H9 (cell line): ENCODE measurements at regions not wholly inside any gene's neighbourhood (a gene's known extent, or its start where the extent isn't known, plus 50 kb on each side); places are given as distances from the start of the nearest gene placed in this dataset.

Source experiments
- DNase-seq: peaks from one replicate; pipeline ENCODE4 v3.0.0-alpha.2; 2017
- H2AFZ ChIP-seq: one replicate; pipeline ENCODE4 v1.6.1; 2013; ENCODE audit warnings: mild to moderate bottlenecking, low read length, control low read depth, moderate library complexity
- H2AK5ac ChIP-seq: 2 replicates; pipeline ENCODE4 v1.6.1; 2013; ENCODE audit warnings: low read length, control low read depth, mixed read lengths; ENCODE audit not compliant: insufficient read length
- H2BK120ac ChIP-seq: one replicate; pipeline ENCODE4 v1.6.1; 2013; ENCODE audit warnings: low read depth, mild to moderate bottlenecking, low read length, control low read depth, inconsistent platforms; ENCODE audit not compliant: poor library complexity, severe bottlenecking
- H2BK12ac ChIP-seq: 2 replicates; pipeline ENCODE4 v1.6.1; 2013; ENCODE audit warnings: low read length, control low read depth, mixed read lengths, low read depth; ENCODE audit not compliant: insufficient read length
- H2BK15ac ChIP-seq: 2 replicates; pipeline ENCODE4 v1.6.1; 2013; ENCODE audit warnings: low read depth, low read length, control low read depth
- H2BK20ac ChIP-seq: one replicate; pipeline ENCODE4 v1.6.1; 2013; ENCODE audit warnings: low read depth, mild to moderate bottlenecking, low read length, control low read depth, inconsistent platforms; ENCODE audit not compliant: poor library complexity, severe bottlenecking
- H2BK5ac ChIP-seq: 2 replicates; pipeline ENCODE4 v1.6.1; 2013; ENCODE audit warnings: low read length, control low read depth, mixed read lengths; ENCODE audit not compliant: insufficient read length
- H3K14ac ChIP-seq: 2 replicates; pipeline ENCODE4 v1.6.1; 2013; ENCODE audit warnings: low read length, control low read depth; ENCODE audit not compliant: insufficient read depth
- H3K18ac ChIP-seq: 2 replicates; pipeline ENCODE4 v1.6.1; 2013; ENCODE audit warnings: low read depth, mild to moderate bottlenecking, mixed read lengths, low read length, control low read depth; ENCODE audit not compliant: insufficient read length
- H3K23ac ChIP-seq: 2 replicates; pipeline ENCODE4 v1.6.1; 2013; ENCODE audit warnings: low read length, control low read depth, mixed read lengths, low read depth; ENCODE audit not compliant: insufficient read length
- H3K23me2 ChIP-seq: 2 replicates; pipeline ENCODE4 v1.6.1; 2013; ENCODE audit warnings: low read depth, mild to moderate bottlenecking, mixed read lengths, low read length, control low read depth; ENCODE audit not compliant: insufficient read length, poor library complexity, severe bottlenecking
- H3K27ac ChIP-seq: 2 replicates; pipeline ENCODE4 v1.5.1; 2013; ENCODE audit warnings: low read length, control low read depth, mixed read lengths, low read depth; ENCODE audit not compliant: insufficient read length
- H3K27me3 ChIP-seq: 2 replicates; pipeline ENCODE4 v1.6.1; 2013; ENCODE audit warnings: low read length, control low read depth, inconsistent platforms; ENCODE audit not compliant: insufficient read depth
- H3K4ac ChIP-seq: 2 replicates; pipeline ENCODE4 v1.6.1; 2013; ENCODE audit warnings: low read depth, mild to moderate bottlenecking, control low read depth, inconsistent platforms, low read length, moderate library complexity
- H3K4me1 ChIP-seq: 2 replicates; pipeline ENCODE4 v1.6.1; 2013; ENCODE audit warnings: low read length, control low read depth, inconsistent platforms; ENCODE audit not compliant: insufficient read depth
- H3K4me2 ChIP-seq: 2 replicates; pipeline ENCODE4 v1.6.1; 2013; ENCODE audit warnings: low read length, control low read depth, mixed read lengths; ENCODE audit not compliant: insufficient read length, insufficient read depth
- H3K56ac ChIP-seq: 2 replicates; pipeline ENCODE4 v1.6.1; 2013; ENCODE audit warnings: low read depth, mild to moderate bottlenecking, mixed read lengths, low read length, control low read depth; ENCODE audit not compliant: insufficient read length
- H3K79me1 ChIP-seq: 2 replicates; pipeline ENCODE4 v1.6.1; 2013; ENCODE audit warnings: low read depth, mild to moderate bottlenecking, moderate library complexity, low read length, control low read depth, inconsistent platforms; ENCODE audit not compliant: insufficient read depth, poor library complexity, severe bottlenecking
- H3K79me2 ChIP-seq: 2 replicates; pipeline ENCODE4 v1.6.1; 2013; ENCODE audit warnings: low read length, control low read depth, inconsistent platforms; ENCODE audit not compliant: insufficient read depth
- H3K9ac ChIP-seq: 2 replicates; pipeline ENCODE4 v1.6.1; 2013; ENCODE audit warnings: low read length, control low read depth, mixed read lengths; ENCODE audit not compliant: insufficient read length; ENCODE audit errors: extremely low read depth
- H3K9me3 ChIP-seq: one replicate; pipeline ENCODE4 v1.6.1; 2013; ENCODE audit warnings: low read depth, low read length, inconsistent platforms; ENCODE audit not compliant: control insufficient read depth
- H3T11ph ChIP-seq: one replicate; pipeline ENCODE4 v1.6.1; 2013; ENCODE audit warnings: mild to moderate bottlenecking, low read length, control low read depth, inconsistent platforms
- H4K20me1 ChIP-seq: one replicate; pipeline ENCODE4 v1.6.1; 2013; ENCODE audit not compliant: control insufficient read depth, insufficient read length, insufficient read depth
- H4K5ac ChIP-seq: 2 replicates; pipeline ENCODE4 v1.6.1; 2013; ENCODE audit warnings: low read depth, mild to moderate bottlenecking, mixed read lengths, low read length, control low read depth; ENCODE audit not compliant: insufficient read length
- H4K8ac ChIP-seq: replicated peaks from 2 replicates; pipeline ENCODE4 v1.6.1; 2013; ENCODE audit warnings: low read length, control low read depth, mixed read lengths, low read depth; ENCODE audit not compliant: insufficient read length
- H4K91ac ChIP-seq: 2 replicates; pipeline ENCODE4 v1.6.1; 2013; ENCODE audit warnings: low read depth, mild to moderate bottlenecking, moderate library complexity, mixed read lengths, low read length, control low read depth; ENCODE audit not compliant: insufficient read length
- H3K27ac Mint-ChIP-seq, 3 experiments: 2 replicates in 2 of 3; 3 replicates in 1 of 3; pipeline ENCODE4 v1.8.0; 2020 to 2021; ENCODE audit warnings: mixed read lengths in 3 of 3, mild to moderate bottlenecking in 1 of 3, moderate library complexity in 1 of 3
- H3K27me3 Mint-ChIP-seq: 2 replicates; pipeline ENCODE4 v1.8.0; 2021; ENCODE audit warnings: low read depth, mild to moderate bottlenecking, moderate library complexity, mixed read lengths
- H3K36me3 Mint-ChIP-seq, 3 experiments: 2 replicates in 2 of 3; 3 replicates in 1 of 3; pipeline ENCODE4 v1.8.0; 2020 to 2021; ENCODE audit warnings: low read depth in 3 of 3, mixed read lengths in 3 of 3; ENCODE audit not compliant: insufficient read depth in 1 of 3
- H3K4me1 Mint-ChIP-seq, 2 experiments: 2 replicates each; pipeline ENCODE4 v1.8.0; 2020; ENCODE audit warnings: mixed read lengths in 2 of 2
- H3K4me3 Mint-ChIP-seq, 2 experiments: 2 replicates in 1 of 2; 3 replicates in 1 of 2; pipeline ENCODE4 v1.8.0; 2020 to 2021; ENCODE audit warnings: mild to moderate bottlenecking in 2 of 2, mixed read lengths in 2 of 2, moderate library complexity in 1 of 2
- H3K9me3 Mint-ChIP-seq, 2 experiments: 2 replicates in 1 of 2; 3 replicates in 1 of 2; pipeline ENCODE4 v1.8.0; 2020; ENCODE audit warnings: mild to moderate bottlenecking in 2 of 2, mixed read lengths in 2 of 2, moderate library complexity in 1 of 2
- WGBS: extraction: QIAGEN DNeasy Blood & Tissue Kit; methylation state at CpG from one replicate; pipeline ENCODE4 v1.1.7; 2013; ENCODE audit warnings: missing lambda C conversion rate, low lambda C conversion rate, mixed read lengths; ENCODE audit not compliant: insufficient read length; ENCODE audit errors: extremely low coverage; 5-methylcytosine and 5-hydroxymethylcytosine counted together
- TF ChIP-seq, protein P1 (sequence below): fragments of 200-600 bp; sonication (generic); conservative IDR thresholded peaks from 3 replicates; pipeline ENCODE4 v1.8.0; 2021; ENCODE audit warnings: antibody characterized with exemption, mild to moderate bottlenecking

DNA sequence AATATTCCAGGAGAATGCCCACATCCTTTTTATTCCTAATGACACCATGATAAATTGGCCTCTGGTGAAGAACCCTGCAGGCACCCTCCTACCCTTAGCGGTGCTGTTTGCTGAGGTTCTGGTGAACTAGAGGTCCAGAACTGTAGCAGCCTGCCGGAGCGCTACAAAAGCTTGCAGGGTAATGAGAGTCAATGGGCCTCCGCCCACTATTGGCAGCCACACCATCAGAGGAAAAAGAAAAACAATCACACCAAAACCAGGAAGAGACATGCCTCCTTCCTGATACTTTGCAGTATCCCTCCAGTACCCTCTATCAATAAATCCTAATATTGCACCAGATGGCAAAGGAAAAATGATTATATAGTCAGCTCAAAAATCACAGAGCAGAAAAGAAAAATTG lies 142.9 kb downstream of the SPTSSA start:
- no peak overlapping the region for H3K9ac ChIP-seq
- H3K56ac ChIP-seq = no peak overlapping the region
- H3K4ac ChIP-seq = no peak overlapping the region
- no peak overlapping the region for H4K5ac ChIP-seq
- H3K27ac ChIP-seq = no peak overlapping the region
- H3T11ph ChIP-seq = no peak overlapping the region
- H2AFZ ChIP-seq = no peak overlapping the region
- no peaks in the 10 kb centered on the region; the same call in 1 of the 2 replicates for H3K27me3 Mint-ChIP-seq
- no peaks in the 10 kb centered on the region for H3K79me1 ChIP-seq
- H3K36me3 Mint-ChIP-seq = no peaks in the 10 kb centered on the region; a peak in 1 of 7 replicates
- no peak overlapping the region for H2BK20ac ChIP-seq
- no peak for DNase-seq
- H4K8ac ChIP-seq = no peak overlapping the region
- no peaks in the 10 kb centered on the region for H3K79me2 ChIP-seq
- H3K23me2 ChIP-seq = no peaks in the 10 kb centered on the region
- no peak overlapping the region for H3K4me2 ChIP-seq
- no peaks in the 10 kb centered on the region for H3K9me3 ChIP-seq
- no peak overlapping the region for H2AK5ac ChIP-seq
- H3K23ac ChIP-seq = no peak overlapping the region
- H4K91ac ChIP-seq = no peak overlapping the region
- no peaks in the 10 kb centered on the region; a peak in 2 of 5 replicates for H3K9me3 Mint-ChIP-seq
- H3K27me3 ChIP-seq = no peaks in the 10 kb centered on the region
- no peak overlapping the region for H3K18ac ChIP-seq
- H3K4me1 Mint-ChIP-seq = no peaks in the 10 kb centered on the region
- TF ChIP-seq, protein P1, sequence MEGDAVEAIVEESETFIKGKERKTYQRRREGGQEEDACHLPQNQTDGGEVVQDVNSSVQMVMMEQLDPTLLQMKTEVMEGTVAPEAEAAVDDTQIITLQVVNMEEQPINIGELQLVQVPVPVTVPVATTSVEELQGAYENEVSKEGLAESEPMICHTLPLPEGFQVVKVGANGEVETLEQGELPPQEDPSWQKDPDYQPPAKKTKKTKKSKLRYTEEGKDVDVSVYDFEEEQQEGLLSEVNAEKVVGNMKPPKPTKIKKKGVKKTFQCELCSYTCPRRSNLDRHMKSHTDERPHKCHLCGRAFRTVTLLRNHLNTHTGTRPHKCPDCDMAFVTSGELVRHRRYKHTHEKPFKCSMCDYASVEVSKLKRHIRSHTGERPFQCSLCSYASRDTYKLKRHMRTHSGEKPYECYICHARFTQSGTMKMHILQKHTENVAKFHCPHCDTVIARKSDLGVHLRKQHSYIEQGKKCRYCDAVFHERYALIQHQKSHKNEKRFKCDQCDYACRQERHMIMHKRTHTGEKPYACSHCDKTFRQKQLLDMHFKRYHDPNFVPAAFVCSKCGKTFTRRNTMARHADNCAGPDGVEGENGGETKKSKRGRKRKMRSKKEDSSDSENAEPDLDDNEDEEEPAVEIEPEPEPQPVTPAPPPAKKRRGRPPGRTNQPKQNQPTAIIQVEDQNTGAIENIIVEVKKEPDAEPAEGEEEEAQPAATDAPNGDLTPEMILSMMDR = no peak
- H2BK120ac ChIP-seq = no peak overlapping the region
- H3K4me1 ChIP-seq = no peaks in the 10 kb centered on the region
- no CpG with 5 or more reads among the region's 4 CpGs for WGBS
- H2BK5ac ChIP-seq = no peak overlapping the region
- no peak overlapping the region for H3K27ac Mint-ChIP-seq
- H2BK12ac ChIP-seq = no peak overlapping the region
- no peaks in the 10 kb centered on the region for H4K20me1 ChIP-seq
- no peak overlapping the region for H2BK15ac ChIP-seq
- no peak overlapping the region for H3K4me3 Mint-ChIP-seq
- H3K14ac ChIP-seq = no peak overlapping the region
